ENCODE measurements at regions not wholly inside any gene's neighbourhood (a gene's known extent, or its start where the extent isn't known, plus 50 kb on each side); places are given as distances from the start of the nearest gene placed in this dataset.

DNA sequence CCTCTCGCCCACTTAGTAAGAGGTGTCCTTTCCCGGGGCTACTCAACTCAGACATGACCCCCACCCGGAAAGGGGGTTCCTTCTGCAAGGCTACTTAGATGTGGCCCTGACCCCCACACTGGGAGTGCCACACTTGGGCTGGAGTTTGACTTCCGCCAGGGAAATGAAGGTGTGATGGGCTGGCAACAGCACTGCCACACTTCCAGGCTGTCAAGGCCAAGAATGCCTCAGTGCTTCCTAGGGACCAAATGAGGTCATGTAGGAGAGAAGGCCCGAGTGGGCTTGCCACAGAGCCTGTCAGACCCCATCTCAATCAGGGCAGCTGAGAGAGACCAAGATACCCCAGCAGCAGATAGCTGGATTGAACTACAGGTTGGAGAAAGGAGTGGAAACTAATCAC, 55.5 kb downstream of the DRD1 start:
- DNase-seq, result no peak

DNA sequence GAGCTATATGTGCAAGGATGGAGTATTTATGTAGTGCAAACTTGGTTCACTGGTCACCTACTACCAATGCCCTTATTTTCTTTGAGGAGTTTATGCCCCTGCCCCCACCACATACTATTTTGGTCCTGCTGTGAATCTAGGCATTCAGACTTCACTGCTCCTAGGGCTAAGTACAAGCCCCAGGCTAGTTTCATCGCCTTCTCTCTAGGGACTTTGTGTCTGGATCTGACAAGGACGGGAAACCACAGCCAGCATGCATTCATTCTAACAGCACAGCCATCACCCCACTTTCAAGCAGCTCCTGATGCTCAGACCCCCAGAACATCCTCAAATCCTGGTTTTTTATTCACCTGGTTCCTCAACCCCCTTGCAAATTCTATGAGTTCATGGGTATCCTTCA, 56.8 kb downstream of the DRD1 start:
- no peak for DNase-seq

DNA sequence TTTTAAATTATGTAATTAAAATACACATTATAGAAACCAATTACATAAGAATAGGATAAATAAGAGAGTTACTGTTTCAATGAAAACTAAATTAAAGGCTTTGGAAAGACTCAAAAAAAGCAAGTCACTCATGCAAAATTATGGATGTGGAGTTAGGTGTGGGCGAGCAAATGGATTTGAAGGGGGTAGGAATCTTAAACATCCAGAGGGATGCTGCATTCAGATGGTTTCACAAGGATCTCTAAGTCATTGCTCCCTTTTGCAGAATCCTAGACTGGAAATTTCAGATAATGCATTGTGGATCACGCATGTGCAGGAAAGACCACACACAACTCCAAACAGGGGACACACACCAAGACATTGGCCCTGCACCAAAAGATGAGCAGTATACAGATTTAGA, 57.5 kb downstream of the DRD1 start:
- no peak for DNase-seq

DNA sequence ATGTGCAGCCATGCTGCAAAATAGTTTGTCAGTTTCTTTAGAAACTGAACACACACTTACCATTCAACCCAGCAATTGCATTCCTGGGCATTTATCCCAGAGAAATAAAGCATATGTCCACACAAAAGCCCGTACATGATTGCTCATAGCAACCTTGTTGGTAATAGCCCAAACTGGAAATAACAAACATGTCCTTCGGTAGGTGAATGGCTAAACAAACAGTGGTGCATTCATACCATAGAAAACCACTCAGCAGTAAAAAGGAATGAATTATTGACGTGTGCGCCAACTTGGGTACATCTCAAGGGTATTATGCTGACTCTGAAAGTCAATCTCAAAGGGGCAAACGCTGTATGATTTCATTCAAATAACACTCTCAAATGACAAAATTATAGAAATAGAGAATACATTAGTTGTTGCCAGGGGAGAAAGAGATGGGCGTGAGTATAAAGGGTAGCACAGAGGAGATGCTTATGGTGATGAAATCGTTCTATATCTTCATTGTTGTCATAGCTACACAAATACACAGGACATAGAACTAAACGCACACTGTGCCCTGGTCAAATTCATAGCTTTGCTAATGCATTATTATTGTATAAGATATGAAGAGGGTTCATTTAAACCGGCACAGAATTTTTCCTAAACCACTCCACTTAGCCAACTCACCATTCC, 58.2 kb downstream of the DRD1 start:
- DNase-seq, result no peak

DNA sequence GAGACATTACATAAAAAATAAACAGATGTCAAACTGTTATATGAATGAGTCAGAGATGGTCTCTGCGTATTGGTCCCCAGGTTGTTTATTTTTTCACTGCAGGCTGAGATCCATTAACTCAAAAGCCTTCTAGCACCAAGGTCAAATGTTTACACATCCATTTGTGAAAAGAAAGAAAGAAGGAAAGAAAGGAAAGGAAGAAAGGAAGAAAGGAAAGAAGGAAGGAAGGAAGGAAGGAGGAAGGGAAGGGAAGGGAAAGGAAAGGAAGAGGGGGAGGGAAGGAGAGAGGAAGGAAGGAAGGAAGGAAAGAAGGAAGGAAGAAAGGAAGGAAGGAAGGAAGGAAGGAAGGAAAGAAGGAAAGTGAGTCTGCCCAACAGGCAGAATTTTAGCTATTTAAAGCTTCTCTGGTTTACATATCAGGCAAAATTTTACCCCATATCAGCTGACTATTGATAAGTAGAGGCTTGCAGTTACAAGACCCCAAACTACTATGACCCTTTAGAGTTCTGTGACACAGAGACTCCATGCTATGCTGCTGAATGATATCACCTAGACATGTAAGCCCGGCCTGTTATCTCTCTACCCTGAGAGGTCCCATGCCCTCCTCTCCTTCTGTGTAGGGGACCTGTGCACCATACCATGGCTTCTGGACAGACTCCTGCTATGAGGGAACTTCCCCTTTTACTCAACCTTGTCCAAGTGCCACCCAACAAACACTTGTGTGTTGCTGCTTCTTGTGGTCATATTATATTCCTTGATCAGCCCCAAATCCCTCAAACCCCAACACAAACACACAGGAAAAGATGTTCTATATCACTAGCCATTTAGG, 59.0 kb downstream of the DRD1 start:
- DNase-seq, result no peak

DNA sequence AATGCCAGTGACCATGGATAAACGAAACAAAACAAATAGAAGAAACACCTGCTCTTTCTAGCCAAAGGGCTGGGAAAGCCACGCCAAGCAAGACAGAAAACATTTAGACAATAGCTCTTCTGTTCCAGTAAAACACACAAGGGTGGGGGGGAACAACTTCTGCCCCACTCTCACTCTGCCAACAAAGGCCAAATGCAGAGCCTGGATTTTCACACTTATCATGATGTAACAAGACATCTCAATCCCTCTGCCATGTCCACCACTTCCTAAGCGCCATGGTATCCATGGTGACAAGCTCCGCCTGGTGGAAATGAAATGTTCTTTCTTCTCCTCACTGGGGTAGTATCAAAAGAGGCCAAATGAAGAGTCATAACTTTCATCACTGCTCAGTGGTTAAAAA, 60.6 kb downstream of the DRD1 start:
- DNase-seq, result no peak

DNA sequence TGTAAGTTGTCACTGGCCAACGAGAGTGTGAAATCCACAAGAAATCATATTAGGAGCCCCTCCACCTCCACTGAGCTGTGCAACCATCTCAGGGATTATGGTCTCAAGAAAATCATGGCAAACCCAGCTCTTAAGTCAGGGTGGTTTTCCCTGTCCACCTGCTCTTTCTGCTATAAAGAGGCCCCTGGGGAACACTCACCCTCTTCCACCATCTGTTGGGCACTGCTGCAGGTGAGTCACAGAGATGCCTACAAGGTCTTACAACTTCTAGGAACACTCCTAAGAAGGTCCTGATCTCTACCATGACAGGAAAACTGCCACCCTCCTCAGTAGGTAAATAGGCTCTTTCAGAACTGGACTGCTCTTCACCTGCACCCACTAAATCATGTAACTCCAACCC, 61.8 kb downstream of the DRD1 start:
- DNase-seq, result no peak

DNA sequence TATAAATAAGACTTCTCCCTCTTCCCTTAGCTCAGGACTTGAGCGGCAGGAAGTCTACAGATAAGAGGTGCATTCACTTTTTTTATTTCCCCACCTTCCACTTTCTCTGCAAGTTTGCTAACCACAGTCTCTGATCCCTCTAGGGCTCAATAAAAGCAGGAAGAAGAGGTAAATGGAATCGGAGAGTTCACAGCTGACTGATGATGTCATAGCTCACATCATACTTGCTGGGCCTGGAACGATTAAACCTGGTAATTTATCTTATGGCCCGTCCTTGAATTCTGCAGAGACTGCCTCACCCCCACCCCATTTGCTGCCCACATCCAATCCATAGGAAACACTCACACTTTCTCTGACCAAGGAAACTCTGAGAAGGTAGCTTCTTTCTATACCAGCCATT, 62.9 kb downstream of the DRD1 start:
- DNase-seq, result no peak

DNA sequence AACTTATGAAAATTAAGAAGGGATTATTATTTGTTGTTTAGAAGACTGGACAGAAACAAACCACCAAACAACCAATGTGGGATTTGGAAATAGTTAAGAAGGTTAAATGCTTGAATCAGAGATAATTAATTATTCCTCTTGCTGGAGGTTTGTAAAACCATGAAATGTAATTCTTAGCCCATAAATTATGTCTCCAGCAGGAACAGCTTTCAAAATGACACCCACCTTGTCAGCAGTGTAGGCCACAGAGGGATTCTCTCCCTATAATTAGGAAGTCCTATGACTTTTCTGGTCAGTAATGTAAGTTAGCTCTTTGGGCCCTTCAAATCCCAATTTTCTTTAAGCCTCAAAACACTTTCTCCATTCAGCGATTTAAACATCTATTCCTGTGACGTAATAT, 63.3 kb downstream of the DRD1 start:
- DNase-seq, result no peak

DNA sequence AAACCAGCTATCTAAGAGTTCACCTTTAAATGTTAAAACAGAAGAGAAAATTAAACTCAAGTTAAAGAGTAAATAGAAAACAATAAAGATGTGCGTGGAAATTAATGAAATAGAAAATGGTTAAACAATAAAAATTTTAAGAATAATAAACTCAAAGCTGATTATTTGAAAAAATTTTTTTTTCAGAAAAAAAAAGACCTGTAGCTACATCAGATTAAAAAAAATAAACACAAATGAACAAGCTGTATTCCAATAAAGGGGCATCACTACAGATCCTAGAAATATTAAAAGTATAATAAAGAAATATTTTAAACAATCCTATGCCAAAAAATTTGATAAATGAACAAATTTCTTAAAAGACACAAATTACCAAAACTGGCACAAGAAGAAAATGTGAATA, 64.1 kb downstream of the DRD1 start:
- no peak for DNase-seq

DNA sequence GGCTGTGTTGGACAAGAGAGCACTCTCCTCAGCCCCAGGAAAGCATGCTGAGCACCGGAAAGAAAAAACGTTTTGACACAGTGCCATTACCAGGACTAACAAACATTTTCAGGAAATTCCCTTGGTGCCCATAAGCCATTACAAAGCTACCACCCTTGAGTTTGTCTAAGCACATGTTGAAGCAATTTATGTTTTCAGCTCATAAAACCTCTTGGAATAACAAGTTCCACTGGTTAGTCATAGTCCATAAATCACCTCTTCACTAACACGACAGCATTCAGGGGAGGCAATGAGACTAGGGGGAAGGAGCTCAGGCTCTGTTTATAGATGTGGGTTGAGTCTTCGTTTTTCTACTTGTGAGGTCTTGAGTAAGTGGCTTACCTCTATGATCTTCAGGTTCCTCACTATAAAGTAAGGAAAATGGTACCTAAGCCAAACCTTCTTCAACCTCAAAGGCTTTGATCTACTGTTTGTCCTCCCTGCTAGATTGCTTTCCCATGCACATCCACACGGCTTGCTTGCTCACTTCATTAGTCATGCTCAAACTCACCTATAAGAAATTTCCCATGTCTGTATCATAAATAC, 65.4 kb downstream of the DRD1 start:
- DNase-seq, result no peak

DNA sequence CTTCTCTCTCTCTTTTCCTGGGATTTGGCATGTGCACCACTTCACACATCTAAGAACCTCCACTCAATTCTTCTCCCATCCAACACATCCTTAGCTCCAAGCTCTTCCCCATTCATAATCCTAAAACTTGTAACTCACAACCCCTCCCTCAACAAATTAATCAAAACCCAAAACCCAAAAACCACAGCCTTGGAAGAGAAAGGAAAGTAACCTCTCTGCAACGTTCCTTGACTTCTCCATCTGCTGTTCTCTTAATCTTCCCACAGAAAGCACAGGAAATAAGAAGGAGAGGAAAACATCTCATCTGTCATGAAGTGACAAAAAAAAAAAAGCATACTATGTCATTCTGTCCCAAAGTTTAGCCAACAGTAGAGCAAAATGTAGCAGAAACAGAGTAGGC, 66.2 kb downstream of the DRD1 start:
- no peak for DNase-seq

DNA sequence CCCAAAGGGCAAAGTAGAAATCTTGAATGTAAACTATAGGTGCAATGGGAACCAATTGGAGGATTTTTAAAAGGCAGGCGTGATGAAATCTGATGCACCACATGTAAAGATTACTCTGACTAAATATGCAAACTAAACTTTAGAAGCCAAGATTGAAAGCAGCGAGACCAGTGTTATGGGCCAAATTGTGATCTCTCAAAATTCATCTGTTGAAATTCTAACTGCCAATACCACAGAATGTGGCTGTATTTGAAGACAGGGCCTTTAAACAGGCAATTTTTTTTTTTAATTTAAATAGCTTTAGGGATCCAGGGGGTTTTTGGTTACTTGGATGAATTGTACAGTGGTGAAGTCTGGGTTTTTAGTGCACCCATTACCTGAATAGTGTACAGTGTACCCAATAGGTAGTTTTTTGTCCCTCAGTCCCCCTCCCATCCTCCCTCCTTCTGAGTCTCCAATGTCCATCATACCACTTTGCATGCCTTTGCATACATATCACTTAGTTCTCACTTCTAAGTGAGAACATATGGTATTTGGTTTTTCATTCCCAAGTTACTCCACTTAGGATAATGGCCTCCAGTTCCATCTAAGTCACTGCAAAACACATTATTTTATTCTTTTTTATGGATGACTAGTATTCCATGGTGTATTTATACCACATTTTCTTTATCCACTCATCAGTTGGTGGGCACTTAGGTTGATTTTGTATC, 69.7 kb downstream of the DRD1 start:
- no peak for DNase-seq

DNA sequence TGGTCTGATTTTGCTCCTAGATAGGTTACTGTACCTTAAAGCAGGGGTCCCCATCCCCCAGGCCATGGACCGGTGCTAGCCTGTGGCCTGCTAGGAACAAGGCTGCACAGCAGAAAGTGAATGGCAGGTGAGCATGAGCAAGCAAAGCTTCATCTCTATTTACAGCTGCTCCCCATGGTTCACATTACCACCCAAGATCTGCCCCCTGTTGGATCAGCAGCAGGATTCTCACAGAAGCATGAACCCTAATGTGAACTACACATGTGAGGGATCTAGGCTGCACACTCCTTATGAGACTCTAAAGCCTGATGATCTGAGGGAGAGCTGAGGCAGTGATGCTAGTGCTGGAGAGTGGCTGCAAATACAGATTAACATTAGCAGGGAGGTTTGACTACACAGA, 78.1 kb downstream of the DRD1 start:
- DNase-seq, result no peak

DNA sequence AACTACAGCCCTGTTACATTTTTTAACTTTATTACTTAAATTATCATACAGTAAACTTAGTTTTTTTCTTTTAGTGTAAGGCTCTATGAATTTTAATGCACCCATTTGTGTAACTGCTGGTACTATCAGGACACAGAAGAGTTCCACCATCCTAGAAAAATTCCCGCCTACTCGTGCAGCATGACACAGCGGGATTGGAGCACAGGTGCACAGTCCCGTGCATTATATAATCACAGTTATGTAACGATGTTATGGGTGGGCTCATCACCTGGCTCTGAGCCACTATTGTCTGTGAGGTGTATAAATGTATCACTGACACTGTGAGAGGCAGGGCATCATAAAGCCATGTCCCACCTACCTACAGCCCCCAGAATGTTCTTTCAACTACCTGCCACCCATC, 80.7 kb downstream of the DRD1 start:
- no peak for DNase-seq

DNA sequence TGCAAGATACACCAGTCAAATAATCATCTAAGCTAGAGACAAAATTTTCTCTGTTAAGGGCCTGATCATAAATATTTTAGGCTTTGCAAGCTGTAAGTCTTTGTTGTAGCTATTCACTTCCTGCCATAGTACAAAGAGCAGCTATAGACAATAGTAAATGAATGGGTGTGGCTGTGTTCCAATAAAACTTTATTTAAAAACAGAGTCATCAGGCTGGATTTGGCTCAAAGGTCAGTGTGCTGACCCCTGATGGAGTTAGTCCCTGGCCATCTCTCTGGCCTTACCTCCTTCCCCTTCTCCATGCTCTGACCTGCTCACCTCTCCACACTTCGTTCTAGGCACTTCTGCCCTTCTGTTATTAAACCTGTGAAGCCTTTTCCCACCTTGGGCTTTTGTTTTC, 86.0 kb downstream of the DRD1 start:
- DNase-seq, result no peak

DNA sequence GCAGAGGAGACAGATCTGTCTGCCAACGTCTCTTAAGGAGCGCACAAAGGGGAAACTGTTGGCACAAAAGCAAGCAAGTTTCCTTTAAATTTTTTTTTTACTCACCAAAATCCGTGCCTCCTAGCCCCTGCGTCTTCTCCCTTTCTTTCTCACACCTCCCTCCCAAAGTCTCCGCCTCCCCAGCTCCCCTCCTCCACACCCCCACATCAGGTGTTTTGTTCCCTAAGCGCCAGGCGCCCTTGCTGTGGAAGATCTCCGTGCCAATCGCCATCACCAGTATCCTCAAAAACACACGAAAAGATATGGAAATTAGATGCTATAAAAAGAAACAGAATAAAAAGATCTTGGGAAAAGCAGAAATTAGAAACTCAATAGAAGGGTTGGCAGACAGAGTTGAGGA, 87.6 kb downstream of the DRD1 start:
- DNase-seq, result no peak

DNA sequence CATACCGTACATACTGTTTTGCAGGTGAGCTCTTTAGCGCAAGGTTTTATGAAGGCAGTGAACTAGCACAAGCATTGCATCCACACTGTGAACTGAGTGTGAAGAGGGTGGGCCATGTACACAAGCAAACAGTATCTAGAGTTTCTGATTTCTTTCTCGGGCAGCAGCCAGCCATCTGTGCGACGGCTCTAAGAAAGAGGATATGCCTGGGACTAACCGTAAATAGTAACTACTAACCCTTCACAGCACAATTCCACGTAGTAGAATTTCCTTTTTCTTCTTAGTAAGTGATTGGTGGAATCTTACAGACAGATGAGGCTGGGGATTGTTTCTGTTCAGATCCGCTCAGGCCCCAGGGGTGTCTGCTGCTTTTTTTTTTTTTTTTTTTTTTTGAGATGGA, 89.0 kb downstream of the DRD1 start:
- no peak for DNase-seq

DNA sequence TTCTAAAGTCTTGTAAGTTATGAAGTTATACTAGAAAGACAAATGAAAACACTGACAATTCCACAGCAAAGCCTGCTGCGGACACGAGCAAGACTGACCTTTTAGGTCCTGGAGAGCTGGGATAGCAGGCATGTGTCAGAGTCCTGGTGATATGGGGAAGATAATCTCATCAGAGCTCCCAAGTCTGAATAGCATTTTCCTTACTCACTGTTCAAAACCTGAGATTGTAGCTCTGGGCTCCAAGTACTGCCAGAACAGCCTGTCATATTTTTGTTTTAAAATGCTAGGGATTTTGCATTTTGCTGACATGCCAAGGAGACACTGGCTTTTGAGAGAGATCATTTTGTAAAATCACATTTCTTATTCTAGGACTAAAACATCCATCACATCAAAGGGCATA, 90.1 kb downstream of the DRD1 start:
- DNase-seq, result no peak

DNA sequence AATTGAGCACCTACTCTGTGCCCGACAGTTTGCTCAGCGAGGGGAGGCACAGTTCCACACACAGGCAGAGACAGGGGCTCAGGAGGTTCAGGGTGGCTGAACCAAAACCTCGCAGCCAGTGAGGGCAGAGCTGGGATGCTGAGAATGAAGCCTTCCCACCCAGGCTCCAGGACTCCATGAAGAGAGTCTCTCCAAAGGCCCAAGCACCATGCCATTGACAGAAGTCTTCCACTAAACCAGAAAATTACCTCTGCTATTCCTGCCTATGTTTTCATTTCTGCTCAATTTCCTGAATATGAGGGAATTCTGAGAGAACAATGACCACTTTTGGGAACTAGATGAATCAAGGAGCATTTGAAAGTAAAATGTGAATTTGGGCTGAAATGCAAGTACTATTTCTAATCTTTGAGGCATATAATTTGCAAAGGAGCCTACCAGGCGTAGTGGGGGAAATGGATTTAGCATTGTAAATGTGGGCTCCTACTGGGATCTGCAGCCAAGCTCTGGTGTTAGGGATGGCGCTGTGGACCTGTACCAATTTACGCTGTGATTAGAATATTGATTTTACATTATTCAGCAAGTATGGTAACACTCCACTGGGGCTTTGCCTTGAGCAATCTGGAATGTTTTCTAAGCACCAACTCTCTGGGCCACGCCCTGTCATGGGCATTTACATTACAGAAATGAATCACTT, 91.9 kb downstream of the DRD1 start:
- DNase-seq, result no peak

DNA sequence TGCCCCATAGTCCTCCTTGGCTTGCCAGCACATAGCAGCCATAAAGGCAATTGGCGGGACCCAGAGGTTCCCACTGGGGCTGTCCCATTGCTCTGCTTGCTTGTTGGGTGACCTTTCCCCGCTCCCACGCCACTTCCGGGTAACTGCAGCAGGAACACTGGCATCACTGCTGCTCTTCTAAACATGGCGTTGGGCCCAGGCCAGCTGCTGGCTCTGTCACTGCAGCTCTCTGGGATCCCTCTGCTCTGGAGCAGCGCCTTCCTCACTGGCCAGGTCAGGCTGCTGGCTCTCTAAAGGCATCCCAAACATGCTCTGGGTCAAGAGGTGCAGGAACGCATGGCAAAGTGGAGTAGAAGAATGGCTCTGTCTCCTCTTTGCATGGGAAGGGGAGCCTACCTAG, 92.9 kb downstream of the DRD1 start:
- DNase-seq, result no peak

DNA sequence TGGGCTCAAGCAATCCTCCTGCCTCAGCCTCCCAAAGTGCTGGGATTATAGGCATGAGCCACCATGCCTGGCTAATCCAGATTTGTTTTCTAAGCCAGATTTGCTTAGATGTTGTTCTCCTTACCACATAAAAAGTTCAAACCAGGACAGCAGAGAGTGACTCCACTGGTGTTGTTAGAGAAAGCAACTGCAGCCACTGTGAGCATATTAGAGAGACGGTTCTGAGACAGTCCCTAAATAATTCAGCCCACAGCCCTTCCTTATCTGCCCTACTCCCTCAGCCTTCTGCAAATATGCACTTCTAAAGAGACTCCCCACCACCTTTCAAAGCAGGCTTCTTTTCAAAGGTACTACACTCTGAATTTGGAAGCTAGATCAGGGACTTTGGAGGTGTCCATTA, 96.1 kb downstream of the DRD1 start:
- no peak for DNase-seq

DNA sequence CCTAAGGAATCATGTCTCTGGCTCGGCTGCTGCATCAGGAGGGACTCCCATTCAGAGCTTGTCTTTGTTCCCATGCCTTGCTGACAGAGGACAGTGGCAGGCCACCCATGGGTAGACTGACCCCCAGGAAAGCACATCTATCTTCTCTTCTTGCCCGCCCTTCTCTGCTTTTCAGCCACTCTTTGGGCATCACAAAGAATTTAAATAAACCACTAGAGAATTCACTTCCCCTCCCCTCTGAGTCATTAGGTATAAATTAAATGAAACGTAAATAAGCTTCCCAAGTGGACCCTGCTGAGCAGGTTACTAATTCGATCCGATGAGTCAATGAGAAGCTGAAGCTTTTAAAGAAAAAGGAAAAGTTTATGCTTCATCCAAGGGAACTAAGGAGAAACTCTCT, 97.0 kb downstream of the DRD1 start:
- no peak for DNase-seq

Measured in stimulated activated CD8-positive, alpha-beta memory T cell treated with anti-CD3 and anti-CD28 coated beads, Interleukin-4, amount 100 ng/mL, for 48 hours (primary cell).